ENCODE measurements at regions not wholly inside any gene's neighbourhood (a gene's known extent, or its start where the extent isn't known, plus 50 kb on each side); places are given as distances from the start of the nearest gene placed in this dataset.

- WGBS, 2 donors (ENCODE audit: extremely low coverage in 2 of 2, insufficient read length in 2 of 2, insufficient replicate concordance in 1 of 2): no CpG with 5 or more reads among the region's 5 CpGs
- H3K4me3 ChIP-seq (ENCODE audit: low read length in 2 of 2): no peak overlapping the region
- peaks cover 9% of the 10 kb centered on the region in 2 donors for H3K9me3 ChIP-seq (replicated peaks in 1 of 2; ENCODE audit: control insufficient read depth in 2 of 2, insufficient read depth in 1 of 2, low read depth in 1 of 2, low read length in 2 of 2)
- H2BK15ac ChIP-seq (ENCODE audit: low read length): no peak overlapping the region
- H2BK12ac ChIP-seq (ENCODE audit: low read length): no peak overlapping the region
- H3K27ac ChIP-seq (replicated peaks; ENCODE audit: low read length): no peak overlapping the region
- H2AFZ ChIP-seq (ENCODE audit: low read length): no peak overlapping the region
- H2AK5ac ChIP-seq (ENCODE audit: low read depth, low read length): no peak overlapping the region
- no peak overlapping the region for H2BK120ac ChIP-seq (ENCODE audit: low read depth, low read length)
- no peak overlapping the region for H4K91ac ChIP-seq (ENCODE audit: low read depth, low read length, poor library complexity)
- no peaks in the 10 kb centered on the region for H3K79me1 ChIP-seq (ENCODE audit: low read depth, low read length)
- peaks cover 0 to 3% (median 0%) of the 10 kb centered on the region in 3 experiments for H3K27me3 ChIP-seq (ENCODE audit: control insufficient read depth in 3 of 3, insufficient read depth in 3 of 3, low read depth in 1 of 3, low read length in 3 of 3)
- H3K14ac ChIP-seq (ENCODE audit: low read length): no peak overlapping the region
- H3K9ac ChIP-seq (ENCODE audit: low read depth, low read length, poor library complexity): no peak overlapping the region
- peaks cover 0 to 2% of the 10 kb centered on the region in 2 donors for H3K4me1 ChIP-seq (ENCODE audit: control insufficient read depth in 2 of 2, insufficient read depth in 1 of 2, low read depth in 1 of 2, low read length in 2 of 2)
- DNase-seq (ENCODE audit: low spot score): no peak
- H2BK5ac ChIP-seq (ENCODE audit: low read length): no peak overlapping the region
- H3K4me2 ChIP-seq (ENCODE audit: insufficient read depth, low read length, poor library complexity, severe bottlenecking): no peak overlapping the region
- no peak overlapping the region for H3K4ac ChIP-seq (ENCODE audit: low read length)
- no peak overlapping the region for H3K23ac ChIP-seq (ENCODE audit: low read depth, low read length, poor library complexity)
- H3K18ac ChIP-seq (ENCODE audit: low read length): no peak overlapping the region
- no peak overlapping the region for H4K8ac ChIP-seq (ENCODE audit: low read depth, low read length)
- no peaks in the 10 kb centered on the region for H3K36me3 ChIP-seq (replicated peaks in 1 of 2; ENCODE audit: control insufficient read depth in 2 of 2, insufficient read depth in 2 of 2, low read length in 2 of 2)
Measured at GRCh38 chr7:153002572-153002971, 243.0 kb downstream of the ACTR3B start.

- no peak overlapping the region for H3K4me2 ChIP-seq (ENCODE audit: insufficient read depth, low read length, poor library complexity, severe bottlenecking)
- no peak overlapping the region for H2BK5ac ChIP-seq (ENCODE audit: low read length)
- no peak overlapping the region for H3K9ac ChIP-seq (ENCODE audit: low read depth, low read length, poor library complexity)
- peaks cover 0 to 3% (median 0%) of the 10 kb centered on the region in 3 experiments for H3K27me3 ChIP-seq (ENCODE audit: control insufficient read depth in 3 of 3, insufficient read depth in 3 of 3, low read depth in 1 of 3, low read length in 3 of 3)
- H3K4ac ChIP-seq (ENCODE audit: low read length): no peak overlapping the region
- H2BK12ac ChIP-seq (ENCODE audit: low read length): no peak overlapping the region
- WGBS, 2 donors (ENCODE audit: extremely low coverage in 2 of 2, insufficient read length in 2 of 2, insufficient replicate concordance in 1 of 2): no CpG with 5 or more reads among the region's 14 CpGs
- peaks cover 6 to 9% of the 10 kb centered on the region in 2 donors for H3K9me3 ChIP-seq (replicated peaks in 1 of 2; ENCODE audit: control insufficient read depth in 2 of 2, insufficient read depth in 1 of 2, low read depth in 1 of 2, low read length in 2 of 2)
- no peak overlapping the region for H3K14ac ChIP-seq (ENCODE audit: low read length)
- H3K4me3 ChIP-seq (ENCODE audit: low read length in 2 of 2): no peak overlapping the region
- no peak overlapping the region for H4K91ac ChIP-seq (ENCODE audit: low read depth, low read length, poor library complexity)
- no peak overlapping the region for H3K27ac ChIP-seq (replicated peaks; ENCODE audit: low read length)
- no peak overlapping the region for H2BK120ac ChIP-seq (ENCODE audit: low read depth, low read length)
- H4K8ac ChIP-seq (ENCODE audit: low read depth, low read length): no peak overlapping the region
- no peaks in the 10 kb centered on the region for H3K36me3 ChIP-seq (replicated peaks in 1 of 2; ENCODE audit: control insufficient read depth in 2 of 2, insufficient read depth in 2 of 2, low read length in 2 of 2)
- H3K23ac ChIP-seq (ENCODE audit: low read depth, low read length, poor library complexity): no peak overlapping the region
- peak overlapping the region; percentile 16 for H2AK5ac ChIP-seq (ENCODE audit: low read depth, low read length)
- DNase-seq (ENCODE audit: low spot score): no peak
- H3K79me1 ChIP-seq (ENCODE audit: low read depth, low read length): no peaks in the 10 kb centered on the region
- H3K18ac ChIP-seq (ENCODE audit: low read length): peak overlapping the region; percentile 68
- peak overlapping the region; percentile 72 for H2AFZ ChIP-seq (ENCODE audit: low read length)
- H3K4me1 ChIP-seq (ENCODE audit: control insufficient read depth in 2 of 2, insufficient read depth in 1 of 2, low read depth in 1 of 2, low read length in 2 of 2): peaks cover 0 to 2% of the 10 kb centered on the region in 2 donors
- peak overlapping the region; percentile 32 for H2BK15ac ChIP-seq (ENCODE audit: low read length)
Measured at GRCh38 chr7:153004341-153004740, 244.8 kb downstream of the ACTR3B start.

- Histone ChIP-seq H3K4me1 (ENCODE audit: control insufficient read depth in 2 of 2, insufficient read depth in 1 of 2, low read depth in 1 of 2, low read length in 2 of 2) (peaks cover 0 to 2% of the 10 kb centered on the region in 2 donors), H3K4me3 (ENCODE audit: low read length in 2 of 2) (no peak overlapping the region), H3K27me3 (ENCODE audit: control insufficient read depth in 3 of 3, insufficient read depth in 3 of 3, low read depth in 1 of 3, low read length in 3 of 3) (peaks cover 0 to 3% (median 0%) of the 10 kb centered on the region in 3 experiments), H4K8ac (ENCODE audit: low read depth, low read length) (no peak overlapping the region), H3K27ac (replicated peaks; ENCODE audit: low read length) (no peak overlapping the region), H3K36me3 (replicated peaks in 1 of 2; ENCODE audit: control insufficient read depth in 2 of 2, insufficient read depth in 2 of 2, low read length in 2 of 2) (no peaks in the 10 kb centered on the region), H2BK5ac (ENCODE audit: low read length) (no peak overlapping the region), H3K9ac (ENCODE audit: low read depth, low read length, poor library complexity) (no peak overlapping the region), H3K23ac (ENCODE audit: low read depth, low read length, poor library complexity) (no peak overlapping the region), H2AFZ (ENCODE audit: low read length) (no peak overlapping the region), H3K79me1 (ENCODE audit: low read depth, low read length) (no peaks in the 10 kb centered on the region), H2BK120ac (ENCODE audit: low read depth, low read length) (no peak overlapping the region), H2AK5ac (ENCODE audit: low read depth, low read length) (no peak overlapping the region), H3K9me3 (replicated peaks in 1 of 2; ENCODE audit: control insufficient read depth in 2 of 2, insufficient read depth in 1 of 2, low read depth in 1 of 2, low read length in 2 of 2) (peaks cover 1 to 4% of the 10 kb centered on the region in 2 donors), H3K18ac (ENCODE audit: low read length) (no peak overlapping the region), H3K4ac (ENCODE audit: low read length) (no peak overlapping the region), H2BK15ac (ENCODE audit: low read length) (no peak overlapping the region), H3K14ac (ENCODE audit: low read length) (no peak overlapping the region), H4K91ac (ENCODE audit: low read depth, low read length, poor library complexity) (no peak overlapping the region), H3K4me2 (ENCODE audit: insufficient read depth, low read length, poor library complexity, severe bottlenecking) (no peak overlapping the region), H2BK12ac (ENCODE audit: low read length) (no peak overlapping the region)
- DNase-seq (ENCODE audit: low spot score): no peak
- no CpG with 5 or more reads among the region's 10 CpGs for WGBS, 2 donors (ENCODE audit: extremely low coverage in 2 of 2, insufficient read length in 2 of 2, insufficient replicate concordance in 1 of 2)
Measured at GRCh38 chr7:153005750-153006435, 246.3 kb downstream of the ACTR3B start.

- H3K4me2 ChIP-seq (ENCODE audit: insufficient read depth, low read length, poor library complexity, severe bottlenecking): no peak overlapping the region
- no peak overlapping the region for H2BK120ac ChIP-seq (ENCODE audit: low read depth, low read length)
- H2BK15ac ChIP-seq (ENCODE audit: low read length): no peak overlapping the region
- H3K27ac ChIP-seq (replicated peaks; ENCODE audit: low read length): no peak overlapping the region
- H2AK5ac ChIP-seq (ENCODE audit: low read depth, low read length): no peak overlapping the region
- no CpG with 5 or more reads among the region's 2 CpGs for WGBS, 2 donors (ENCODE audit: extremely low coverage in 2 of 2, insufficient read length in 2 of 2, insufficient replicate concordance in 1 of 2)
- no peak overlapping the region for H2BK5ac ChIP-seq (ENCODE audit: low read length)
- peaks cover 0 to 2% of the 10 kb centered on the region in 2 donors for H3K9me3 ChIP-seq (replicated peaks in 1 of 2; ENCODE audit: control insufficient read depth in 2 of 2, insufficient read depth in 1 of 2, low read depth in 1 of 2, low read length in 2 of 2)
- no peak overlapping the region for H3K18ac ChIP-seq (ENCODE audit: low read length)
- H3K23ac ChIP-seq (ENCODE audit: low read depth, low read length, poor library complexity): no peak overlapping the region
- H3K9ac ChIP-seq (ENCODE audit: low read depth, low read length, poor library complexity): no peak overlapping the region
- no peaks in the 10 kb centered on the region for H3K36me3 ChIP-seq (replicated peaks in 1 of 2; ENCODE audit: control insufficient read depth in 2 of 2, insufficient read depth in 2 of 2, low read length in 2 of 2)
- H3K4ac ChIP-seq (ENCODE audit: low read length): no peak overlapping the region
- peaks cover 0 to 3% (median 0%) of the 10 kb centered on the region in 3 experiments for H3K27me3 ChIP-seq (ENCODE audit: control insufficient read depth in 3 of 3, insufficient read depth in 3 of 3, low read depth in 1 of 3, low read length in 3 of 3)
- H3K14ac ChIP-seq (ENCODE audit: low read length): no peak overlapping the region
- no peak overlapping the region for H3K4me3 ChIP-seq (ENCODE audit: low read length in 2 of 2)
- H3K79me1 ChIP-seq (ENCODE audit: low read depth, low read length): no peaks in the 10 kb centered on the region
- no peak overlapping the region for H4K91ac ChIP-seq (ENCODE audit: low read depth, low read length, poor library complexity)
- peaks cover 0 to 2% of the 10 kb centered on the region in 2 donors for H3K4me1 ChIP-seq (ENCODE audit: control insufficient read depth in 2 of 2, insufficient read depth in 1 of 2, low read depth in 1 of 2, low read length in 2 of 2)
- no peak overlapping the region for H2AFZ ChIP-seq (ENCODE audit: low read length)
- H4K8ac ChIP-seq (ENCODE audit: low read depth, low read length): no peak overlapping the region
- DNase-seq (ENCODE audit: low spot score): no peak
- no peak overlapping the region for H2BK12ac ChIP-seq (ENCODE audit: low read length)
Measured at GRCh38 chr7:153006452-153006851, 246.9 kb downstream of the ACTR3B start.

All from neuronal stem cell (in vitro differentiated cells).